GM12891 (cell line): ENCODE measurements at regions not wholly inside any gene's neighbourhood (a gene's known extent, or its start where the extent isn't known, plus 50 kb on each side); places are given as distances from the start of the nearest gene placed in this dataset.

ENCODE experiments used
- PAX5 ChIP-seq: IDR thresholded peaks from 2 replicates; pipeline ENCODE4 v1.6.1; 2011; ENCODE audit warnings: low read length, moderate library complexity, mild to moderate bottlenecking; ENCODE audit not compliant: insufficient read depth, severe bottlenecking
- POLR2A ChIP-seq: IDR thresholded peaks from 2 replicates; pipeline ENCODE4 v1.6.1; 2011; ENCODE audit warnings: low read depth, low read length, control low read depth
- POLR2AphosphoS5 ChIP-seq: IDR thresholded peaks from 2 replicates; pipeline ENCODE4 v1.6.1; 2011; ENCODE audit warnings: low read depth, low read length, control low read depth
- POU2F2 ChIP-seq: IDR thresholded peaks from 2 replicates; pipeline ENCODE4 v1.6.1; 2011; ENCODE audit warnings: low read depth, mild to moderate bottlenecking, control low read depth, low read length, moderate library complexity
- SPI1 ChIP-seq: IDR thresholded peaks from 2 replicates; pipeline ENCODE4 v1.6.1; 2011; ENCODE audit warnings: low read depth, low read length, control low read depth
- TAF1 ChIP-seq: IDR thresholded peaks from 2 replicates; pipeline ENCODE4 v1.6.1; 2011; ENCODE audit warnings: low read depth, low read length, control low read depth

DNA sequence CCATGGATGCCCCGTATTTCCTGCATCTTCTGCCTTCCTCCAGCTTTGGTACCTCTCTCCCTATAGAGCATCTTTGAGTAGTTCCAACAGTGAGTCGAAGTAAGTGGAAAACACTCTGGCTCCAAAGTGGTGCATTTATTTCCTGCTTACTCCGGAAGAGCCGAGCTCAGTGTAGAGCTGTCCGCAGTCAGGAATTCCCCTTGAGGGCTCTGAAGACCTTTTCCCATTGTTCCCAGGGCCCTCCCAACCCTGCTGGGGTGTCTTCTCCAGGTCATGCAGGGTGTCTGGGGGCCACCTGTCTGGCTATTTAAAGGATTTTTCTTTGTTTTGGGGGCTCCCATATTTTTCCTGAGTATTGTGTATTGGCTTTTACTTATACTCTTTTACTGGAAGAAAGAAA lies 118.6 kb upstream of the MXRA5 start:
- no peak for TF ChIP-seq POLR2AphosphoS5
- TF ChIP-seq POLR2A: no peak
- no peak for TF ChIP-seq PAX5
- TF ChIP-seq SPI1: no peak
- no peak for TF ChIP-seq POU2F2
- TF ChIP-seq TAF1: no peak
